Fibroblast of pulmonary artery (primary cell): ENCODE measurements at regions not wholly inside any gene's neighbourhood (a gene's known extent, or its start where the extent isn't known, plus 50 kb on each side); places are given as distances from the start of the nearest gene placed in this dataset.

Source experiments
- DNase-seq: peaks from one replicate; pipeline ENCODE4 v3.0.0-alpha.2; 2010; ENCODE audit warnings: low read depth
- H3K4me3 ChIP-seq: replicated peaks from 2 replicates; pipeline ENCODE4 v1.5.1; 2011; ENCODE audit warnings: low read depth, mild to moderate bottlenecking, control low read depth, low read length, moderate library complexity
- TF ChIP-seq, protein P1 (sequence below): IDR thresholded peaks from 2 replicates; pipeline ENCODE4 v1.5.1; 2011; ENCODE audit warnings: mild to moderate bottlenecking, control low read depth, low read length, inconsistent platforms; ENCODE audit errors: missing control alignments

GRCh38 chr18:39721712-39722111, 2156.1 kb upstream of the CELF4 start:
- no peak overlapping the region for H3K4me3 ChIP-seq
- DNase-seq = no peak
- TF ChIP-seq, protein P1, sequence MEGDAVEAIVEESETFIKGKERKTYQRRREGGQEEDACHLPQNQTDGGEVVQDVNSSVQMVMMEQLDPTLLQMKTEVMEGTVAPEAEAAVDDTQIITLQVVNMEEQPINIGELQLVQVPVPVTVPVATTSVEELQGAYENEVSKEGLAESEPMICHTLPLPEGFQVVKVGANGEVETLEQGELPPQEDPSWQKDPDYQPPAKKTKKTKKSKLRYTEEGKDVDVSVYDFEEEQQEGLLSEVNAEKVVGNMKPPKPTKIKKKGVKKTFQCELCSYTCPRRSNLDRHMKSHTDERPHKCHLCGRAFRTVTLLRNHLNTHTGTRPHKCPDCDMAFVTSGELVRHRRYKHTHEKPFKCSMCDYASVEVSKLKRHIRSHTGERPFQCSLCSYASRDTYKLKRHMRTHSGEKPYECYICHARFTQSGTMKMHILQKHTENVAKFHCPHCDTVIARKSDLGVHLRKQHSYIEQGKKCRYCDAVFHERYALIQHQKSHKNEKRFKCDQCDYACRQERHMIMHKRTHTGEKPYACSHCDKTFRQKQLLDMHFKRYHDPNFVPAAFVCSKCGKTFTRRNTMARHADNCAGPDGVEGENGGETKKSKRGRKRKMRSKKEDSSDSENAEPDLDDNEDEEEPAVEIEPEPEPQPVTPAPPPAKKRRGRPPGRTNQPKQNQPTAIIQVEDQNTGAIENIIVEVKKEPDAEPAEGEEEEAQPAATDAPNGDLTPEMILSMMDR = no peak

GRCh38 chr18:39713961-39714360, 2148.4 kb upstream of the CELF4 start:
- TF ChIP-seq, protein P1 = no peak

GRCh38 chr18:39711701-39712100, 2146.1 kb upstream of the CELF4 start:
- TF ChIP-seq, protein P1 = no peak
- DNase-seq = no peak
- H3K4me3 ChIP-seq = no peak overlapping the region

More at GRCh38 chr18:39713961-39714360, 2148.4 kb upstream of the CELF4 start:
- no peak for DNase-seq
- H3K4me3 ChIP-seq = no peak overlapping the region

GRCh38 chr18:39705362-39705761, 2139.8 kb upstream of the CELF4 start:
- TF ChIP-seq, protein P1 = no peak
- no peak for DNase-seq
- no peak overlapping the region for H3K4me3 ChIP-seq

DNA sequence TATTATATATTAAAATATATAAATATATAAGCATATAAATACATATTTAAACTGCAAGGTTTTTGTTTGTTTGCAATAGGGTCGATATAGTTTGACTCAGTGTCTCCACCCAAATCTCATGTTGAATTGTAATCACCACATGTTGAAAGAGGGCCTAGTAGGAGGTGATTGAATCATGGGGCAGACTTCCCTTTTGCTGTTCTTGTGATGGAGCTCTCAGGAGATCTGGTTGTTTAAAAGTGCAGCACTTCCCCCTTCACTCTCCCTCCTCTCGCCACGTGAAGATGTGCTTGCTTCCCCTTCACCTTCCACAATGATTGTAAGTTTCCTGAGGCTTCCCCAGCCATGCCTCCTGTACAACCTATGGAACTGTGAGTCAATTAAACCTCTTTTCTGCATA, 2137.3 kb upstream of the CELF4 start:
- DNase-seq = no peak
- TF ChIP-seq, protein P1 = no peak
- no peak overlapping the region for H3K4me3 ChIP-seq

- no peak overlapping the region for H3K4me3 ChIP-seq
- TF ChIP-seq, protein P1 = no peak
- DNase-seq = peak; percentile 39
Measured at GRCh38 chr18:39701839-39702238, 2136.2 kb upstream of the CELF4 start.

- TF ChIP-seq, protein P1 = no peak
- H3K4me3 ChIP-seq = no peak overlapping the region
- DNase-seq = peak; percentile 15
Measured at GRCh38 chr18:39701055-39701783, 2135.6 kb upstream of the CELF4 start.
